PFSK-1 (cell line): ENCODE measurements at regions not wholly inside any gene's neighbourhood (a gene's known extent, or its start where the extent isn't known, plus 50 kb on each side); places are given as distances from the start of the nearest gene placed in this dataset.

Experiments used
- POLR2AphosphoS5 ChIP-seq: IDR thresholded peaks from 2 replicates; pipeline ENCODE4 v1.6.1; 2012; ENCODE audit warnings: low read depth, mild to moderate bottlenecking, control low read depth, low read length, moderate library complexity
- TAF1 ChIP-seq: IDR thresholded peaks from 2 replicates; pipeline ENCODE4 v1.6.1; 2012; ENCODE audit warnings: low read length, control low read depth, borderline replicate concordance; ENCODE audit not compliant: insufficient read depth

GRCh38 chr7:85525676-85526075 is 338.8 kb upstream of the SEMA3D start:
- TF ChIP-seq TAF1, result no peak
- no peak for TF ChIP-seq POLR2AphosphoS5
